ENCODE measurements at regions not wholly inside any gene's neighbourhood (a gene's known extent, or its start where the extent isn't known, plus 50 kb on each side); places are given as distances from the start of the nearest gene placed in this dataset.

DNA sequence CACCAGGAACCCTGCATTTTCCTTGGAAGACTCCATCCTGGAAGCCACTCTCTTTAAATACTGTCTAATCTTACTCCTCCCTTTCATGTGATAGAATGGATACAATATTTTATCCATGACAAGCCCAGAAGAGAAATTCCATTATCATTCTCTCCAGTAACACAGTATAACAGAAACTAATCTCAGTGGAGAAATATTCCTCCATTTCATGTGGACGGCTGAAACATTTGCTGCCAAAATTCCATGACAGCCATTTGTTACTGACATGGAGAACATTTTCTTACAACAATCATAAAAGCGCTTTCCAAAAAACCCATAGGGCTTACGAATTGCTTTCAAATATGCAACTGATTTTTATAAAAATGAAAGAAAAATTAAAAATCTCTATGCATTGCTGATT is 392.8 kb upstream of the KLF6 start:
- TF ChIP-seq GATA2 (IDR thresholded peaks at IDR 0.05; ENCODE audit: low read depth, low read length) (no peak), GATA3 (IDR thresholded peaks at IDR 0.05; ENCODE audit: low read depth, low read length) (no peak)

Data from SH-SY5Y (cell line).